NB4 (cell line): ENCODE measurements at regions not wholly inside any gene's neighbourhood (a gene's known extent, or its start where the extent isn't known, plus 50 kb on each side); places are given as distances from the start of the nearest gene placed in this dataset.

Source experiments
- DNase-seq: peaks from one replicate; pipeline ENCODE4 v3.0.0; 2010; ENCODE audit warnings: low read depth
- H3K4me3 ChIP-seq: one replicate; pipeline ENCODE4 v1.5.1; 2011; ENCODE audit warnings: mild to moderate bottlenecking, low read depth, low read length, moderate library complexity
- MYC ChIP-seq: IDR thresholded peaks from 2 replicates; pipeline ENCODE4 v1.6.1; 2011; ENCODE audit warnings: low read depth, low read length
- POLR2A ChIP-seq: IDR thresholded peaks from 2 replicates; pipeline ENCODE4 v1.6.1; 2011; ENCODE audit warnings: mild to moderate bottlenecking; ENCODE audit not compliant: insufficient read length; ENCODE audit errors: extremely low read depth
- TF ChIP-seq, protein P1 (sequence below): IDR thresholded peaks from 2 replicates; pipeline ENCODE4 v1.6.1; 2011; ENCODE audit warnings: low read depth, low read length
- TF ChIP-seq, protein P2 (sequence below): IDR thresholded peaks from one replicate; pipeline ENCODE4 v1.5.1; 2012; ENCODE audit warnings: low read depth, low read length

DNA sequence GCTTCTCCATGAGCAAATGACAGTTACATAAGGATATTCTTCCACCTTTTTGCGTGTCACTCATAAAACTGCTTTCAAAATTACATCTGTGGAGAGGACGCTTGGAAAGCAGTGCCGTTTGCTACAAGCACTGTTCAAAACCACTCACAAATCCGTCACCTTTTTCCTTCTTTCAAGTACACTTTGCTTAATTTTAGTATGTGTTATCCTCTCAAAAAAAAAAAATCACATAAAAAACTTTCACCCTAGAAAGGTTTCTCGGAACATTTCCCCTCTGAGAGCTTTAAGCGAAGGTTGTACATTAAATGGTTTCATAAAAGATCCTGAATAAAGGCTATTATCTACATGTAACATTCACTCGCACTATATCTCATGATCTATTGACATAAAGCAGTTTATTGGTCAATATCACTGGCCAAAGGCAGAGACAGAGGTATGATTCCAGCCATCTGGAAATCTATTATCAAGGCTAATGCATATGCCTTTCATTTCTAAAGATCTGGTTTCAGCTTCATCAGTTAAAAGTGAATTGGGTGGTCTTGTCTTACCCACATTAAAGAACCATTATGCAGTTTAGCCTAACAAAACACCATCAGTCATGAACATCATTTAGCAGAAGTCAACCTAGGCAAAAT lies 163.6 kb downstream of the ENC1 start:
- DNase-seq, result no peak
- TF ChIP-seq MYC (no peak), POLR2A (no peak)
- TF ChIP-seq, protein P1, sequence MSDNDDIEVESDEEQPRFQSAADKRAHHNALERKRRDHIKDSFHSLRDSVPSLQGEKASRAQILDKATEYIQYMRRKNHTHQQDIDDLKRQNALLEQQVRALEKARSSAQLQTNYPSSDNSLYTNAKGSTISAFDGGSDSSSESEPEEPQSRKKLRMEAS, result no peak
- TF ChIP-seq, protein P2, sequence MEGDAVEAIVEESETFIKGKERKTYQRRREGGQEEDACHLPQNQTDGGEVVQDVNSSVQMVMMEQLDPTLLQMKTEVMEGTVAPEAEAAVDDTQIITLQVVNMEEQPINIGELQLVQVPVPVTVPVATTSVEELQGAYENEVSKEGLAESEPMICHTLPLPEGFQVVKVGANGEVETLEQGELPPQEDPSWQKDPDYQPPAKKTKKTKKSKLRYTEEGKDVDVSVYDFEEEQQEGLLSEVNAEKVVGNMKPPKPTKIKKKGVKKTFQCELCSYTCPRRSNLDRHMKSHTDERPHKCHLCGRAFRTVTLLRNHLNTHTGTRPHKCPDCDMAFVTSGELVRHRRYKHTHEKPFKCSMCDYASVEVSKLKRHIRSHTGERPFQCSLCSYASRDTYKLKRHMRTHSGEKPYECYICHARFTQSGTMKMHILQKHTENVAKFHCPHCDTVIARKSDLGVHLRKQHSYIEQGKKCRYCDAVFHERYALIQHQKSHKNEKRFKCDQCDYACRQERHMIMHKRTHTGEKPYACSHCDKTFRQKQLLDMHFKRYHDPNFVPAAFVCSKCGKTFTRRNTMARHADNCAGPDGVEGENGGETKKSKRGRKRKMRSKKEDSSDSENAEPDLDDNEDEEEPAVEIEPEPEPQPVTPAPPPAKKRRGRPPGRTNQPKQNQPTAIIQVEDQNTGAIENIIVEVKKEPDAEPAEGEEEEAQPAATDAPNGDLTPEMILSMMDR, result no peak
- no peak overlapping the region for H3K4me3 ChIP-seq

DNA sequence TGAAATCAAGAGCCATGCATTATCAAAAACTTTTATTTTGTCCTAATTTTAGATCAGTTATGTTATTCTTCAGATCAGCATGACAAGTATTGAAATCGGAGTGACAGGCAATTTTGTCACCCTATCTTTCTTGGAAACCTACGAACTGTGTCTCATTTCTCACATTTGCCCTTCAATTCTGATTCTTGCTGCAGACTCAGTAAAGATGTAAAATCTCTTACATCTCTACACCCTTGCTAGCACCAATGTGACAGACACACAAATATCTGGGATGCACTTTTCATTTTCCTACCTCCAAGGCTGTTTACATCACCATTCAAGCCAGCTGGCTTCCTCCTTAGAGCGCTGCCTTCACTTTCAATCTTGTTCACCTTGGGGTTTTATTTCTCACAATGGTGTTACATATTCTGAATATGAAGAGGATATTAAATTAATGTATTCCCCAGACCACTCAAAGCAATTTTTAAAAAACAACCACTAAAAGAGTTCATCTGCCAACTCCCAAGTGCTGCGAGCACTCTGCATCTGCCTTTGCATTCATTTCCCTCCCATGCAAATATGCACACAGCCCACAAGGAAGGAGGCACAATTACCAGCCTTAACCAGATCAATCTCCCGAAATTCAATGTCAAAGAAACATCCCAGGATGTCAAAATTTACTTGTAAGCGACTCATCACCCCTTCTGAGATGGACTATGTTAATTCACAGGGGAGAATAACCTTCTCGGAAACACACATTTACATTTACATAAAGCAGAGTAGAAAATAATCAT lies 164.3 kb downstream of the ENC1 start:
- TF ChIP-seq, protein P2, result no peak
- TF ChIP-seq, protein P1, result no peak
- TF ChIP-seq MYC (no peak), POLR2A (no peak)
- DNase-seq, result no peak

DNA sequence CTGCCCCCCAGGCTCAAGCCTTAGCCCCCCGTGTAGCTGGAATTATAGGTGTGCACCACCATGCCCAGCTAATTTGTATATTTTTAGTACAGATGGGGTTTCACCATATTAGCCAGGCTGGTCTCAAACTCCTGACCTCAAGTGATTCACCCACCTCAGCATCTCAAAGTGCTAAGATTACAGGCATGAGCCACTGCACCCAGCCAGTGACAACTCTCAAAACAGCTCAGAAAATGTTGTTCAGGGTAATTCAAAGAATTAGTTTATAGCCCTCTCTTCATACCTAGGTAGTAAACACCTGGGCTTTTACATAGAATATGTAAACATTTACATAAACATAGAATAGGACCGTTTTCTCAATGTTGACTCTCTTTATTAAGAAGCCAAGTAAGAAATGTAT lies 168.7 kb downstream of the ENC1 start:
- no peak for TF ChIP-seq POLR2A
- TF ChIP-seq, protein P2, result no peak
- TF ChIP-seq, protein P1, result no peak
- no peak for TF ChIP-seq MYC
- no peak overlapping the region for H3K4me3 ChIP-seq
- no peak for DNase-seq

More for the DNA sequence above, 164.3 kb downstream of the ENC1 start:
- no peak overlapping the region for H3K4me3 ChIP-seq

DNA sequence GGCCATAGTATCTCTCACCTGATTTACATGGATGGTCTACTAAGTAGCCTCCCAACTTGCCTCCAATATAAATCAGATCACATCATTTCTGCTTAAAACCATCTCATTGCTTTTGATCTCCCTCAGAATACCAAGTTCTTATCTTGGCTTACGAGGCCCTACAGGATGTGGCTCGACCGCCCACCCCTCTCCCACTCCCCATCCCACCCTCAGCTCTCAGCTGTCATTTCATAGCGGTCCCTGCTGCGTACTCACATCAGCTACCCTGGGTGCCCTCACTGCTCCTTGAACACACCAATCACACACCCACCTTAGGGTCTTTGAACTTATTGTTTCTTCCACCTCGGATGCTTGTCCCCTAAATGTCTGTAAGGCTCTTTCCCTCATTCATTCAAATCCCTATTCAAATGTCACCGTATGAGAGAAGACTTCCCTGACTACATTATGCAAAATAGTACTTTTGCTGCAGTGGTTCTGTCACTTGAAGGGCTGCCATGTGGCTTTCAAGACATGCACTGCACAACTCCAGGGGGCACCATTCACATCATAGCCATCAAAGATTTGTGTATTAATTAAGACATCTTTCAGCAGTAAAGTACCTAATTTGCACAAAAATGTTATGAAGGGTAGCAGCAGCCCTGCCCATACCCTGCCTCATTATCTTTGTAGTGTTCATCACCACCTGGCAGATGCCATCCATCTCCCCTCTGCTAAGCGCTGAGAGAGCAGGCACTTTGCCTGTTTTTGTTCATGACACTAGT lies 171.1 kb downstream of the ENC1 start:
- no peak for DNase-seq
- no peak for TF ChIP-seq POLR2A
- TF ChIP-seq, protein P2, result no peak
- no peak overlapping the region for H3K4me3 ChIP-seq

DNA sequence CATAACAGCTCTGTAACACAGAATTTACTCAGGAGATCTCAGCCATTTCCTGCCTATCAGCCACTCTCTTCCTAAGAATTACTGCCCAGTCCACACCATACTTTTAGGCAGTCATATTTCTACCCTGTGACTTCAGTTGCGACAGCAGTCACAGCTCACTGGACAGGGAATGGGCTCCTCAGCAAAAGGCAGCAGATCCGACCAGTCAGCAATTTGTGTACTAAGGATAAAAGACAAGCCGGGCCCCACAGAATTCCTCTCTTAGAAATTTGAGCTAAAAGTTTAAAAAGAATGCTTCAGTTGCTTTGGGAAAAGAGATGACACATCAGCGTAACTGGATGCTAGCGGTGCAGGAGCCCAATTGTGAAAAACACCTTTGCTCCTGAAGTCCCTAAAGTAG lies 172.1 kb downstream of the ENC1 start:
- TF ChIP-seq POLR2A (no peak), MYC (no peak)
- TF ChIP-seq, protein P2, result no peak
- TF ChIP-seq, protein P1, result no peak
- no peak overlapping the region for H3K4me3 ChIP-seq
- no peak for DNase-seq
